ENCODE measurements at regions not wholly inside any gene's neighbourhood (a gene's known extent, or its start where the extent isn't known, plus 50 kb on each side); places are given as distances from the start of the nearest gene placed in this dataset.
"Not testable (repeated sequence)": the region's sequence is repeated elsewhere in the genome, so short reads cannot be mapped to it uniquely, and the experiment has no call there.

- not testable (repeated sequence) for TF ChIP-seq TBP (optimal IDR thresholded peaks at IDR 0.05; ENCODE audit: low read depth, low read length); FOXK1 (CRISPR knock-in tag; IDR thresholded peaks at IDR 0.05; ENCODE audit: borderline replicate concordance); U2AF2 (optimal IDR thresholded peaks at IDR 0.05; ENCODE audit: low read depth, low read length); RUNX1 (IDR thresholded peaks at IDR 0.05; ENCODE audit: low read depth); NCOA2 (IDR thresholded peaks at IDR 0.05; ENCODE audit: partially characterized antibody in 2 of 2); HNRNPK (IDR thresholded peaks at IDR 0.05; ENCODE audit: low read depth, low read length, poor library complexity, severe bottlenecking); CBX1 (IDR thresholded peaks at IDR 0.05; ENCODE audit: low read depth); NRF1 (conservative IDR thresholded peaks at IDR 0.05 in 1 of 2, IDR thresholded peaks at IDR 0.05 in 1 of 2); PML (IDR thresholded peaks at IDR 0.05; ENCODE audit: low read length); ERF (CRISPR knock-in tag; IDR thresholded peaks at IDR 0.05); ADNP (tag; IDR thresholded peaks at IDR 0.05); BMI1 (IDR thresholded peaks at IDR 0.05; ENCODE audit: low read length); NR2F6 (CRISPR knock-in tag; IDR thresholded peaks at IDR 0.05)
- TF ChIP-seq, protein P1, sequence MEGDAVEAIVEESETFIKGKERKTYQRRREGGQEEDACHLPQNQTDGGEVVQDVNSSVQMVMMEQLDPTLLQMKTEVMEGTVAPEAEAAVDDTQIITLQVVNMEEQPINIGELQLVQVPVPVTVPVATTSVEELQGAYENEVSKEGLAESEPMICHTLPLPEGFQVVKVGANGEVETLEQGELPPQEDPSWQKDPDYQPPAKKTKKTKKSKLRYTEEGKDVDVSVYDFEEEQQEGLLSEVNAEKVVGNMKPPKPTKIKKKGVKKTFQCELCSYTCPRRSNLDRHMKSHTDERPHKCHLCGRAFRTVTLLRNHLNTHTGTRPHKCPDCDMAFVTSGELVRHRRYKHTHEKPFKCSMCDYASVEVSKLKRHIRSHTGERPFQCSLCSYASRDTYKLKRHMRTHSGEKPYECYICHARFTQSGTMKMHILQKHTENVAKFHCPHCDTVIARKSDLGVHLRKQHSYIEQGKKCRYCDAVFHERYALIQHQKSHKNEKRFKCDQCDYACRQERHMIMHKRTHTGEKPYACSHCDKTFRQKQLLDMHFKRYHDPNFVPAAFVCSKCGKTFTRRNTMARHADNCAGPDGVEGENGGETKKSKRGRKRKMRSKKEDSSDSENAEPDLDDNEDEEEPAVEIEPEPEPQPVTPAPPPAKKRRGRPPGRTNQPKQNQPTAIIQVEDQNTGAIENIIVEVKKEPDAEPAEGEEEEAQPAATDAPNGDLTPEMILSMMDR (IDR thresholded peaks at IDR 0.05 in 2 of 3, conservative IDR thresholded peaks at IDR 0.05 in 1 of 3; ENCODE audit: insufficient read depth in 2 of 3, low read depth in 1 of 3, low read length in 3 of 3) = not testable (repeated sequence)
Observed at GRCh38 chr1:120277428-120278258, 101.3 kb upstream of the SEC22B start.

All from K562 (cell line).